DND-41 (cell line): ENCODE measurements at regions not wholly inside any gene's neighbourhood (a gene's known extent, or its start where the extent isn't known, plus 50 kb on each side); places are given as distances from the start of the nearest gene placed in this dataset.

ENCODE experiments used
- CTCF ChIP-seq: IDR thresholded peaks from 2 replicates; pipeline ENCODE4 v1.5.1; 2012; ENCODE audit warnings: borderline replicate concordance, low read length, moderate library complexity, mild to moderate bottlenecking; ENCODE audit not compliant: poor library complexity, severe bottlenecking; ENCODE audit errors: extremely low read depth
- EZH2 ChIP-seq: IDR thresholded peaks from 3 replicates; pipeline ENCODE4 v1.6.1; 2012; ENCODE audit warnings: borderline replicate concordance, low read depth, mild to moderate bottlenecking, moderate library complexity, low read length, inconsistent platforms; ENCODE audit not compliant: severe bottlenecking

DNA sequence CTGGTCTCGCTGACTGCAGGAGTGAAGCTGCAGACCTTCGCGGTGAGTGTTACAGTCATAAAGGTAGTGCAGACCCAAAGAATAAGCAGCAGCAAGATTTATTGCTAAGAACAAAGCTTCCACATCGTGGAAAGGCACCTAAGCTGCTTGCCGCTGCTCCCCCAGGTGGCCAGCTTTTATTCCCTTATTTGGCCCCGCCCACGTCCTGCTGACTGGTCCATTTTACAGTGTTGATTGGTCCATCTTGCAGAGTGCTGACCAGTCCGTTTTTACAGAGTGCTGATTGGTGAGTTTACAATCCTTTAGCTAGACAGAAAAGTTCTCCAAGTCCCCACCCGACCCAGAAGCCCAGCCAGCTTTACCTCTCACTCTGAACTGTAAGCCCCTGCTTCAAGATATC lies 227.8 kb downstream of the ABCC12 start:
- peak; percentile 17 for TF ChIP-seq CTCF
- TF ChIP-seq EZH2: no peak
